Esophagus squamous epithelium (tissue), 4 donors: ENCODE measurements at regions not wholly inside any gene's neighbourhood (a gene's known extent, or its start where the extent isn't known, plus 50 kb on each side); places are given as distances from the start of the nearest gene placed in this dataset.

ENCODE experiments used
- CTCF ChIP-seq, 6 experiments: fragments of 450-650 bp in 4 of 6; fragments of 200-600 bp in 2 of 6; sonication (generic) in 2 of 6; IDR thresholded peaks; one replicate each; pipeline ENCODE4 v1.5.1; 2016 to 2019; ENCODE audit warnings: antibody characterized with exemption in 6 of 6, mild to moderate bottlenecking in 4 of 6, moderate library complexity in 4 of 6
- POLR2A ChIP-seq, 4 donors: fragments of 450-650 bp; IDR thresholded peaks; one replicate each; pipeline ENCODE4 v1.6.1; 2017; ENCODE audit warnings: antibody characterized with exemption in 4 of 4, mild to moderate bottlenecking in 4 of 4, moderate library complexity in 3 of 4

- TF ChIP-seq CTCF (IDR thresholded peaks at IDR 0.05) (no peak), POLR2A (IDR thresholded peaks at IDR 0.05) (no peak)
Measured at GRCh38 chr10:27601503-27601902, 97.4 kb downstream of the RAB18 start.
